ENCODE measurements at regions not wholly inside any gene's neighbourhood (a gene's known extent, or its start where the extent isn't known, plus 50 kb on each side); places are given as distances from the start of the nearest gene placed in this dataset.

- H3K36me3 ChIP-seq (ENCODE audit: control insufficient read depth, insufficient read depth, low read length), result no peaks in the 10 kb centered on the region
- no peaks in the 10 kb centered on the region for H3K79me2 ChIP-seq (ENCODE audit: control insufficient read depth, insufficient read depth, low read length)
- no peaks in the 10 kb centered on the region for H3K79me1 ChIP-seq (ENCODE audit: low read length)
- H3K4me3 ChIP-seq (ENCODE audit: low read length), result no peak overlapping the region
- no peak for DNase-seq
- H3K56ac ChIP-seq (ENCODE audit: low read length), result no peak overlapping the region
- H4K5ac ChIP-seq (ENCODE audit: low read length), result no peak overlapping the region
- no peak overlapping the region for H3K4ac ChIP-seq (ENCODE audit: low read depth, low read length)
- no peak overlapping the region for H2AK5ac ChIP-seq (ENCODE audit: low read length)
- WGBS (ENCODE audit: extremely low coverage, insufficient coverage, low lambda C conversion rate), result no CpG with 5 or more reads among the region's 4 CpGs
- no peaks in the 10 kb centered on the region for H3K4me1 ChIP-seq (ENCODE audit: control insufficient read depth, low read depth, low read length)
- H3K18ac ChIP-seq (ENCODE audit: low read length), result no peak overlapping the region
- H3K27ac ChIP-seq (ENCODE audit: low read depth, low read length), result no peak overlapping the region
- no peak overlapping the region for H2BK120ac ChIP-seq (ENCODE audit: low read depth, low read length)
- no peak overlapping the region for H2BK15ac ChIP-seq (replicated peaks; ENCODE audit: low read depth)
- no peak overlapping the region for H3K9ac ChIP-seq (ENCODE audit: low read length)
- no peak overlapping the region for H3K4me2 ChIP-seq (ENCODE audit: low read length)
- no peak overlapping the region for H3K23ac ChIP-seq (ENCODE audit: low read length)
- no peaks in the 10 kb centered on the region for H3K27me3 ChIP-seq (ENCODE audit: insufficient read depth, low read length, poor library complexity)
- no peak overlapping the region for H2BK5ac ChIP-seq (ENCODE audit: low read length)
- no peak overlapping the region for H4K8ac ChIP-seq (ENCODE audit: low read depth, low read length)
Observed at GRCh38 chr20:21653628-21654027, 51.8 kb upstream of the PAX1 start.

GRCh38 chr20:21643417-21643816, 62.0 kb upstream of the PAX1 start:
- Histone ChIP-seq H3K4ac (ENCODE audit: low read depth, low read length) (no peak overlapping the region), H3K27me3 (ENCODE audit: insufficient read depth, low read length, poor library complexity) (no peaks in the 10 kb centered on the region), H3K23ac (ENCODE audit: low read length) (no peak overlapping the region), H3K4me1 (ENCODE audit: control insufficient read depth, low read depth, low read length) (no peaks in the 10 kb centered on the region), H2AK5ac (ENCODE audit: low read length) (no peak overlapping the region), H3K4me3 (ENCODE audit: low read length) (no peak overlapping the region), H2BK120ac (ENCODE audit: low read depth, low read length) (no peak overlapping the region), H3K9ac (ENCODE audit: low read length) (no peak overlapping the region), H2BK15ac (replicated peaks; ENCODE audit: low read depth) (no peak overlapping the region), H3K79me1 (ENCODE audit: low read length) (no peaks in the 10 kb centered on the region), H4K8ac (ENCODE audit: low read depth, low read length) (no peak overlapping the region), H3K56ac (ENCODE audit: low read length) (no peak overlapping the region), H3K79me2 (ENCODE audit: control insufficient read depth, insufficient read depth, low read length) (no peaks in the 10 kb centered on the region), H3K27ac (ENCODE audit: low read depth, low read length) (no peak overlapping the region), H2BK5ac (ENCODE audit: low read length) (no peak overlapping the region), H3K4me2 (ENCODE audit: low read length) (no peak overlapping the region), H4K5ac (ENCODE audit: low read length) (no peak overlapping the region), H3K36me3 (ENCODE audit: control insufficient read depth, insufficient read depth, low read length) (no peaks in the 10 kb centered on the region), H3K18ac (ENCODE audit: low read length) (no peak overlapping the region)
- DNase-seq, result peak; percentile 46
- WGBS (ENCODE audit: extremely low coverage, insufficient coverage, low lambda C conversion rate), result no CpG with 5 or more reads among the region's 6 CpGs

GRCh38 chr20:21640556-21640955, 64.9 kb upstream of the PAX1 start:
- Histone ChIP-seq H3K23ac (ENCODE audit: low read length) (no peak overlapping the region), H3K36me3 (ENCODE audit: control insufficient read depth, insufficient read depth, low read length) (no peaks in the 10 kb centered on the region), H3K27me3 (ENCODE audit: insufficient read depth, low read length, poor library complexity) (no peaks in the 10 kb centered on the region), H3K4ac (ENCODE audit: low read depth, low read length) (no peak overlapping the region), H2BK5ac (ENCODE audit: low read length) (no peak overlapping the region), H2BK120ac (ENCODE audit: low read depth, low read length) (no peak overlapping the region), H3K9ac (ENCODE audit: low read length) (no peak overlapping the region), H3K79me2 (ENCODE audit: control insufficient read depth, insufficient read depth, low read length) (no peaks in the 10 kb centered on the region), H2AK5ac (ENCODE audit: low read length) (no peak overlapping the region), H3K27ac (ENCODE audit: low read depth, low read length) (no peak overlapping the region), H3K18ac (ENCODE audit: low read length) (no peak overlapping the region), H3K4me3 (ENCODE audit: low read length) (no peak overlapping the region), H3K4me2 (ENCODE audit: low read length) (no peak overlapping the region), H4K5ac (ENCODE audit: low read length) (no peak overlapping the region), H3K79me1 (ENCODE audit: low read length) (no peaks in the 10 kb centered on the region), H3K56ac (ENCODE audit: low read length) (no peak overlapping the region), H2BK15ac (replicated peaks; ENCODE audit: low read depth) (no peak overlapping the region), H4K8ac (ENCODE audit: low read depth, low read length) (no peak overlapping the region), H3K4me1 (ENCODE audit: control insufficient read depth, low read depth, low read length) (no peaks in the 10 kb centered on the region)
- WGBS (ENCODE audit: extremely low coverage, insufficient coverage, low lambda C conversion rate), result no CpG with 5 or more reads among the region's 4 CpGs
- DNase-seq, result peak; percentile 82

GRCh38 chr20:21633829-21634228, 71.6 kb upstream of the PAX1 start:
- H2BK15ac ChIP-seq (replicated peaks; ENCODE audit: low read depth), result no peak overlapping the region
- H2BK5ac ChIP-seq (ENCODE audit: low read length), result no peak overlapping the region
- no peak for DNase-seq
- H4K5ac ChIP-seq (ENCODE audit: low read length), result no peak overlapping the region
- H3K4me3 ChIP-seq (ENCODE audit: low read length), result no peak overlapping the region
- H4K8ac ChIP-seq (ENCODE audit: low read depth, low read length), result no peak overlapping the region
- no peak overlapping the region for H3K23ac ChIP-seq (ENCODE audit: low read length)
- H3K4me2 ChIP-seq (ENCODE audit: low read length), result no peak overlapping the region
- H3K27ac ChIP-seq (ENCODE audit: low read depth, low read length), result no peak overlapping the region
- no CpG with 5 or more reads among the region's 4 CpGs for WGBS (ENCODE audit: extremely low coverage, insufficient coverage, low lambda C conversion rate)
- H3K9ac ChIP-seq (ENCODE audit: low read length), result no peak overlapping the region
- no peak overlapping the region for H2AK5ac ChIP-seq (ENCODE audit: low read length)
- H3K56ac ChIP-seq (ENCODE audit: low read length), result no peak overlapping the region
- H2BK120ac ChIP-seq (ENCODE audit: low read depth, low read length), result no peak overlapping the region
- no peaks in the 10 kb centered on the region for H3K79me1 ChIP-seq (ENCODE audit: low read length)
- H3K4me1 ChIP-seq (ENCODE audit: control insufficient read depth, low read depth, low read length), result no peaks in the 10 kb centered on the region
- no peaks in the 10 kb centered on the region for H3K79me2 ChIP-seq (ENCODE audit: control insufficient read depth, insufficient read depth, low read length)
- H3K4ac ChIP-seq (ENCODE audit: low read depth, low read length), result no peak overlapping the region
- no peaks in the 10 kb centered on the region for H3K36me3 ChIP-seq (ENCODE audit: control insufficient read depth, insufficient read depth, low read length)
- no peak overlapping the region for H3K18ac ChIP-seq (ENCODE audit: low read length)
- no peaks in the 10 kb centered on the region for H3K27me3 ChIP-seq (ENCODE audit: insufficient read depth, low read length, poor library complexity)

- no peak overlapping the region for H3K9ac ChIP-seq (ENCODE audit: low read length)
- no peaks in the 10 kb centered on the region for H3K79me1 ChIP-seq (ENCODE audit: low read length)
- no peak overlapping the region for H3K56ac ChIP-seq (ENCODE audit: low read length)
- no peaks in the 10 kb centered on the region for H3K79me2 ChIP-seq (ENCODE audit: control insufficient read depth, insufficient read depth, low read length)
- no peak overlapping the region for H4K8ac ChIP-seq (ENCODE audit: low read depth, low read length)
- no peak overlapping the region for H2AK5ac ChIP-seq (ENCODE audit: low read length)
- no peak overlapping the region for H4K5ac ChIP-seq (ENCODE audit: low read length)
- no peak overlapping the region for H2BK120ac ChIP-seq (ENCODE audit: low read depth, low read length)
- H3K18ac ChIP-seq (ENCODE audit: low read length), result no peak overlapping the region
- H2BK5ac ChIP-seq (ENCODE audit: low read length), result no peak overlapping the region
- H3K4me2 ChIP-seq (ENCODE audit: low read length), result no peak overlapping the region
- H2BK15ac ChIP-seq (replicated peaks; ENCODE audit: low read depth), result no peak overlapping the region
- H3K36me3 ChIP-seq (ENCODE audit: control insufficient read depth, insufficient read depth, low read length), result no peaks in the 10 kb centered on the region
- no peak overlapping the region for H3K4me3 ChIP-seq (ENCODE audit: low read length)
- no peaks in the 10 kb centered on the region for H3K27me3 ChIP-seq (ENCODE audit: insufficient read depth, low read length, poor library complexity)
- no peak overlapping the region for H3K4ac ChIP-seq (ENCODE audit: low read depth, low read length)
- no peaks in the 10 kb centered on the region for H3K4me1 ChIP-seq (ENCODE audit: control insufficient read depth, low read depth, low read length)
- WGBS (ENCODE audit: extremely low coverage, insufficient coverage, low lambda C conversion rate), result no CpG with 5 or more reads among the region's 2 CpGs
- H3K23ac ChIP-seq (ENCODE audit: low read length), result no peak overlapping the region
- DNase-seq, result no peak
- H3K27ac ChIP-seq (ENCODE audit: low read depth, low read length), result no peak overlapping the region
Observed at GRCh38 chr20:21632735-21633053, 72.8 kb upstream of the PAX1 start.

GRCh38 chr20:21632031-21632734, 73.3 kb upstream of the PAX1 start:
- H3K36me3 ChIP-seq (ENCODE audit: control insufficient read depth, insufficient read depth, low read length), result no peaks in the 10 kb centered on the region
- H4K8ac ChIP-seq (ENCODE audit: low read depth, low read length), result no peak overlapping the region

More at GRCh38 chr20:21632031-21632734, 73.3 kb upstream of the PAX1 start:
- H3K27me3 ChIP-seq (ENCODE audit: insufficient read depth, low read length, poor library complexity), result no peaks in the 10 kb centered on the region
- no peak overlapping the region for H3K4me3 ChIP-seq (ENCODE audit: low read length)
- H4K5ac ChIP-seq (ENCODE audit: low read length), result no peak overlapping the region
- no peak overlapping the region for H2BK5ac ChIP-seq (ENCODE audit: low read length)
- no peak overlapping the region for H3K4me2 ChIP-seq (ENCODE audit: low read length)
- no peak overlapping the region for H3K23ac ChIP-seq (ENCODE audit: low read length)
- DNase-seq, result no peak
- H2BK120ac ChIP-seq (ENCODE audit: low read depth, low read length), result no peak overlapping the region
- no peak overlapping the region for H3K9ac ChIP-seq (ENCODE audit: low read length)
- H3K18ac ChIP-seq (ENCODE audit: low read length), result no peak overlapping the region
- no peaks in the 10 kb centered on the region for H3K4me1 ChIP-seq (ENCODE audit: control insufficient read depth, low read depth, low read length)
- no peak overlapping the region for H3K27ac ChIP-seq (ENCODE audit: low read depth, low read length)
- H3K79me1 ChIP-seq (ENCODE audit: low read length), result no peaks in the 10 kb centered on the region
- no CpG with 5 or more reads among the region's 7 CpGs for WGBS (ENCODE audit: extremely low coverage, insufficient coverage, low lambda C conversion rate)
- H3K79me2 ChIP-seq (ENCODE audit: control insufficient read depth, insufficient read depth, low read length), result no peaks in the 10 kb centered on the region
- no peak overlapping the region for H3K4ac ChIP-seq (ENCODE audit: low read depth, low read length)
- H2BK15ac ChIP-seq (replicated peaks; ENCODE audit: low read depth), result no peak overlapping the region
- no peak overlapping the region for H3K56ac ChIP-seq (ENCODE audit: low read length)
- H2AK5ac ChIP-seq (ENCODE audit: low read length), result no peak overlapping the region

Measured in mesendoderm (in vitro differentiated cells).